Testis (tissue), 2 donors: ENCODE measurements at regions not wholly inside any gene's neighbourhood (a gene's known extent, or its start where the extent isn't known, plus 50 kb on each side); places are given as distances from the start of the nearest gene placed in this dataset.

Experiments used
- DNase-seq: peaks from one replicate; pipeline ENCODE4 v3.0.0-alpha.2; 2019
- H3K27ac ChIP-seq, 2 donors: fragments of 200-600 bp; sonication (generic); one replicate each; pipeline ENCODE4 v1.5.1; 2019
- H3K27me3 ChIP-seq: fragments of 200-600 bp; sonication (generic); one replicate; pipeline ENCODE4 v1.5.1; 2019
- H3K36me3 ChIP-seq: fragments of 200-600 bp; sonication (generic); one replicate; pipeline ENCODE4 v1.5.1; 2017; ENCODE audit warnings: low read depth; ENCODE audit errors: missing control alignments
- H3K4me1 ChIP-seq: fragments of 200-600 bp; sonication (generic); one replicate; pipeline ENCODE4 v1.5.1; 2019
- H3K4me3 ChIP-seq, 2 donors: fragments of 200-600 bp; sonication (generic); one replicate each; pipeline ENCODE4 v1.5.1; 2017 to 2019
- H3K9me3 ChIP-seq: fragments of 200-600 bp; sonication (generic); one replicate; pipeline ENCODE4 v1.5.1; 2017
- POLR2A ChIP-seq: fragments of 450-650 bp; IDR thresholded peaks from one replicate; pipeline ENCODE4 v1.6.1; 2017; ENCODE audit warnings: antibody characterized with exemption, mild to moderate bottlenecking, moderate library complexity
- WGBS, 2 donors: methylation state at CpG; one replicate each; pipeline ENCODE4 v1.1.5; 2018; 5-methylcytosine and 5-hydroxymethylcytosine counted together
- intact Hi-C: fragments of 100-400 bp; cut with DNase I; formaldehyde crosslinking; loops from one replicate; pipeline ENCODE4 v1.15.1; 2023; ENCODE audit warnings: low total_unique reads
- TF ChIP-seq, protein P1 (sequence below), 3 experiments: fragments of 450-650 bp in 2 of 3; fragments of 200-600 bp in 1 of 3; sonication (generic) in 1 of 3; IDR thresholded peaks; one replicate each; pipeline ENCODE4 v1.5.1; 2016 to 2019; ENCODE audit warnings: antibody characterized with exemption in 3 of 3, mild to moderate bottlenecking in 2 of 3, moderate library complexity in 1 of 3

DNA sequence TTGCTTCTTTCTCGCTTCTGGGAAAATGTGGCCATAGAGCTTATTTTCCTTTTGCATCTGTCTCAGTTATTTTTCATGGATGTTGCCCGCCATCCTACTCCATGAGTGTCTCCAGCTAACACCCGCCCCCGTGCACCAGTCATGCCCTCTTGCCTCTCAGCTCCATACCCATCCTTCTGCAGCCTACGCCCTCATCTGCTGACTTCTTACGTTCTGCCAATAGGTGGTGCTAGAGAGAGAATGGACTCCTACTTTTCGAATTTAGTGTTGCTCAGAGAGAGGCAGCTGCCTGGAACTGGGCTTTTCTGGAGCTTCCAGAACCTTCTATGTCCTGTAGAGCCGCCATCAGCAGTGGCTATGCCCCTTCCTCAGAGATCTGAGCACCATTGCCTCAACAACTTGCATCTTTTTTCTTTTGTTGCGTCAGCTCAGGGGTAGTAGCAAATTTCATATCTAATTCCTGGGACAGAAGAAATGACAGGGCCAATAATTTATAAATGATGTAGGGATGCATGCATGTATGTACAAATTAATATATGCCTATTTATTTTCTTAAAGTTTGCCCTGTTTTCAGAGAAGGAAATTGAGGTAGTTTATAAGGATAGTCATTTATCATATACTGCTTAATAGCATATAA lies 119.7 kb upstream of the MYOCD start:
- TF ChIP-seq, protein P1, sequence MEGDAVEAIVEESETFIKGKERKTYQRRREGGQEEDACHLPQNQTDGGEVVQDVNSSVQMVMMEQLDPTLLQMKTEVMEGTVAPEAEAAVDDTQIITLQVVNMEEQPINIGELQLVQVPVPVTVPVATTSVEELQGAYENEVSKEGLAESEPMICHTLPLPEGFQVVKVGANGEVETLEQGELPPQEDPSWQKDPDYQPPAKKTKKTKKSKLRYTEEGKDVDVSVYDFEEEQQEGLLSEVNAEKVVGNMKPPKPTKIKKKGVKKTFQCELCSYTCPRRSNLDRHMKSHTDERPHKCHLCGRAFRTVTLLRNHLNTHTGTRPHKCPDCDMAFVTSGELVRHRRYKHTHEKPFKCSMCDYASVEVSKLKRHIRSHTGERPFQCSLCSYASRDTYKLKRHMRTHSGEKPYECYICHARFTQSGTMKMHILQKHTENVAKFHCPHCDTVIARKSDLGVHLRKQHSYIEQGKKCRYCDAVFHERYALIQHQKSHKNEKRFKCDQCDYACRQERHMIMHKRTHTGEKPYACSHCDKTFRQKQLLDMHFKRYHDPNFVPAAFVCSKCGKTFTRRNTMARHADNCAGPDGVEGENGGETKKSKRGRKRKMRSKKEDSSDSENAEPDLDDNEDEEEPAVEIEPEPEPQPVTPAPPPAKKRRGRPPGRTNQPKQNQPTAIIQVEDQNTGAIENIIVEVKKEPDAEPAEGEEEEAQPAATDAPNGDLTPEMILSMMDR (IDR thresholded peaks at IDR 0.05), result peak in 2 of 3 experiments; percentile 60 to 64
- TF ChIP-seq POLR2A, result no peak
- intact Hi-C loops, result no loop called here
- peak; percentile 46 for DNase-seq
- H3K27ac ChIP-seq, result no peak overlapping the region
- H3K9me3 ChIP-seq, result no peaks in the 10 kb centered on the region
- no peaks in the 10 kb centered on the region for H3K27me3 ChIP-seq
- H3K4me1 ChIP-seq, result no peaks in the 10 kb centered on the region
- 44 to 51% methylated on average over 9 of the region's 9 CpGs for WGBS, 2 donors
- H3K36me3 ChIP-seq, result no peaks in the 10 kb centered on the region
- no peak overlapping the region for H3K4me3 ChIP-seq

DNA sequence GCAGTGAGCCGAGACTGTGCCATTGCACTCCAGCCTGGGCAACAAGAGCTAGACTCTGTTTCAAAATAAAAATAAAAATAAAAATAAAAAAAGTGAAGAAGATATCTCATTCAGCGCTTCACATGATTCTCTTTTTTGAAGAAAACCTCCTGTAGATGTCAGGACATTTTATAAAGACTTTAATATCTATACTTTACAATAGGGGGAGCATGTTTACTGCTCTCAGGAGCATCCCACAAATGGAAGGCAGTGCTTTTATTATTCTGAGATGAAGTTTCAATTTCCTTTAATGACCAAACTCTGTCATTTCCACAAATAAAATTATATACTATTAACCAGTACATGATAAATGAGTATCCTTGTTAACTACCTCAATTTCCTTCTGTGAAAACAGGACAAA lies 118.7 kb upstream of the MYOCD start:
- TF ChIP-seq POLR2A, result no peak
- TF ChIP-seq, protein P1 (IDR thresholded peaks at IDR 0.05), result no peak
- DNase-seq, result no peak
- Histone ChIP-seq H3K27me3 (no peaks in the 10 kb centered on the region), H3K36me3 (no peaks in the 10 kb centered on the region), H3K9me3 (no peaks in the 10 kb centered on the region), H3K4me1 (no peaks in the 10 kb centered on the region), H3K27ac (no peak overlapping the region), H3K4me3 (no peak overlapping the region)
- WGBS, 2 donors, result 93 to 100% methylated on average over 2 of the region's 2 CpGs
- intact Hi-C loops, result no loop called here

DNA sequence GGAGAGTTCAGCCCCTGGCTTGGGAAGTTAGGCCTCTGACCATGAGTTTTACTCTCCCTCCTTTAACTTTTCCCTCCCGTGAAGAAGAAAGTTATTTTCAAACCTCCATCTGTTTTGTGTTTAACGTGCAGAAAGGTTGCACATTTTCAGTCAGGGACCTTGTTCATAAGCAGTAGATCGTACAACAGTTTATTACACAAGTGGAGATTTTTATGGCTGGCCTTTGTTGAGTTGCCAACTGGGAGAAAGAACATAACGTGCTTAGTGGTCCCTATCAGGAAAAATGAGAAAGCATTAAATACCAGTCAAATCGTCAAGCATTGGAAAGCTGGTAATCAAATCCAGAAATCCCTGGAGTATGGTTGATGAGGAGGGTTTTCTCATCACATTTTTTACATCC lies 117.9 kb upstream of the MYOCD start:
- Histone ChIP-seq H3K27me3 (no peaks in the 10 kb centered on the region), H3K27ac (peak overlapping the region in 1 of 2 donors; percentile 38), H3K4me1 (no peaks in the 10 kb centered on the region), H3K36me3 (no peaks in the 10 kb centered on the region), H3K9me3 (no peaks in the 10 kb centered on the region), H3K4me3 (no peak overlapping the region)
- no peak for DNase-seq
- 43 to 59% methylated on average over 5 of the region's 5 CpGs for WGBS, 2 donors
- intact Hi-C loops, result no loop called here
- no peak for TF ChIP-seq POLR2A
- TF ChIP-seq, protein P1 (IDR thresholded peaks at IDR 0.05), result no peak

DNA sequence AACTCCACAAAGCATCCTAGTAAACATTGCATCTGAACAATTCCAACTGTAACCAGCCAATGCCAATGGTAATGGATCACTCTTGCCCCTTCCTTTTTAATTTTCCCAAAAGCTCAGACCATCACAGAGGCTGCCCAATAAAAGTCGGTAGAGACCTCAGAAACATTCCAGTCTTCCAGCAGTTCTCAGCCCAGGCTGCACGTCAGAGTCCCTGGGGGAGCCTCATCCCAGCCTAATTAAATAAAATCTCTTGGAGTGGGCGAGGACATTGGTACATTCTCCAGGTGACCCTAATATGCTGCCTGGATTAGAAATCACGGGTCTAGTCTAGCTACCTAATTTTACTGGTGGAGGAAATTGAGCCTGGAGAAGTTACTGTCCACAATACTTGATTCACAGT lies 117.1 kb upstream of the MYOCD start:
- TF ChIP-seq POLR2A, result no peak
- TF ChIP-seq, protein P1 (IDR thresholded peaks at IDR 0.05), result no peak
- no peak for DNase-seq
- peak overlapping the region in 1 of 2 donors; percentile 38 for H3K27ac ChIP-seq
- no peak overlapping the region for H3K4me3 ChIP-seq
- H3K9me3 ChIP-seq, result no peaks in the 10 kb centered on the region
- intact Hi-C loops, result no loop called here
- H3K27me3 ChIP-seq, result no peaks in the 10 kb centered on the region
- no peaks in the 10 kb centered on the region for H3K36me3 ChIP-seq
- WGBS, 2 donors, result 64 to 81% methylated on average over 4 of the region's 4 CpGs
- no peaks in the 10 kb centered on the region for H3K4me1 ChIP-seq

DNA sequence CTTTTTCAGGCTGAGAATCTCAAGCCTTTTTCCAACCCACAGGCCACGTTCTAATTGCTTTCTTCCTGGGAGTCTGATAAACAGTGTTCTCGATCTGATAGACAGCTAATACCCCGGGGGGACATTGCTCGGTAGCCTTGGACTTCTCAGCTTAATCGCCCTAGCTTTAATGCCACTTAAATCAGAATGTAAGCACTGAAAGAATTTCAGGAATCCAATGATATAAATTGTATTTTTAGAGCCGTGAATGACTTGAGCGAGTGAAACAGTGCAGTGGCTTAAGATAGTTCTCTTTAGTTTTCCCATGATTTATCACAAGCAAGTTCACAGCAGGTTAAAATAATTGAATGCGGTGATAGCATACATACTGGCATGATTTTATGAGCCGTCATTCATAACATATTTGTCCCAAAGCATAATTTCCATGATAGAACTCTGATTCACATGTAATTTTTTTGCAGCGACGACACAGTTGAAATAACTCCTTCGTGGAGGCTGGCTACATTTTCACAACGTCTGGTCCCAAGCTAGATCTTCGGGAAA lies 116.1 kb upstream of the MYOCD start:
- H3K27ac ChIP-seq, result no peak overlapping the region
- H3K4me1 ChIP-seq, result no peaks in the 10 kb centered on the region
- intact Hi-C loops, result no loop called here

More for the DNA sequence above, 116.1 kb upstream of the MYOCD start:
- Histone ChIP-seq H3K4me3 (no peak overlapping the region), H3K36me3 (no peaks in the 10 kb centered on the region), H3K9me3 (no peaks in the 10 kb centered on the region), H3K27me3 (no peaks in the 10 kb centered on the region)
- TF ChIP-seq, protein P1 (IDR thresholded peaks at IDR 0.05), result no peak
- 68 to 70% methylated on average over 14 of the region's 14 CpGs for WGBS, 2 donors
- no peak for DNase-seq
